ENCODE measurements at regions not wholly inside any gene's neighbourhood (a gene's known extent, or its start where the extent isn't known, plus 50 kb on each side); places are given as distances from the start of the nearest gene placed in this dataset.

DNA sequence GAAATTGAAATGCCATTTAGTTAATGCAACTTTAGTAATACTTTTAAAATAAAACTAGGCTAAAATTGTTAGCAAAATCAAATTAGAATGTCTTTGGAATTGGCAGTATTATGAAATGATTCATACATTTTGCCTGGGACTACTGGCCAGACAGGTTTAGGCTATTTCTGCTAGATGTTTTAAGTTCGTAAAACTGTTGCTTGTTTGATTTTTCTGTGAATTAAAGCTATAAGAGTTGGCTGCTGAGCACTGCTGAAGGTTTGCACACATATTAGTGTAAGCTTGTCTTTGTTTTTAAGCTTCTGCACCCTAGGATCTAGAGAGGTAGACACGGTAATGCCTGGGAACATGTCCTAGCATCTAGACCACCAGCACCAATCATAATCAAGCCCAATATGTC, 1094.6 kb upstream of the ADGRL4 start:
- TF ChIP-seq, protein P1, sequence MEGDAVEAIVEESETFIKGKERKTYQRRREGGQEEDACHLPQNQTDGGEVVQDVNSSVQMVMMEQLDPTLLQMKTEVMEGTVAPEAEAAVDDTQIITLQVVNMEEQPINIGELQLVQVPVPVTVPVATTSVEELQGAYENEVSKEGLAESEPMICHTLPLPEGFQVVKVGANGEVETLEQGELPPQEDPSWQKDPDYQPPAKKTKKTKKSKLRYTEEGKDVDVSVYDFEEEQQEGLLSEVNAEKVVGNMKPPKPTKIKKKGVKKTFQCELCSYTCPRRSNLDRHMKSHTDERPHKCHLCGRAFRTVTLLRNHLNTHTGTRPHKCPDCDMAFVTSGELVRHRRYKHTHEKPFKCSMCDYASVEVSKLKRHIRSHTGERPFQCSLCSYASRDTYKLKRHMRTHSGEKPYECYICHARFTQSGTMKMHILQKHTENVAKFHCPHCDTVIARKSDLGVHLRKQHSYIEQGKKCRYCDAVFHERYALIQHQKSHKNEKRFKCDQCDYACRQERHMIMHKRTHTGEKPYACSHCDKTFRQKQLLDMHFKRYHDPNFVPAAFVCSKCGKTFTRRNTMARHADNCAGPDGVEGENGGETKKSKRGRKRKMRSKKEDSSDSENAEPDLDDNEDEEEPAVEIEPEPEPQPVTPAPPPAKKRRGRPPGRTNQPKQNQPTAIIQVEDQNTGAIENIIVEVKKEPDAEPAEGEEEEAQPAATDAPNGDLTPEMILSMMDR (IDR thresholded peaks at IDR 0.05): no peak
- TF ChIP-seq POLR2A (IDR thresholded peaks at IDR 0.05): no peak
- no peak for TF ChIP-seq POLR2AphosphoS5 (IDR thresholded peaks at IDR 0.05)

Data from prostate gland (tissue), 2 donors.